ENCODE measurements at regions not wholly inside any gene's neighbourhood (a gene's known extent, or its start where the extent isn't known, plus 50 kb on each side); places are given as distances from the start of the nearest gene placed in this dataset.

- intact Hi-C loops (cut with DNase I): no loop called here
- WGBS, 4 donors: 66 to 75% (median 72%) methylated on average over 4 of the region's 4 CpGs
These were observed 897.7 kb upstream of the CDH8 start for GRCh38 chr16:62933929-62934328.

GRCh38 chr16:62929593-62929992 lies 893.4 kb upstream of the CDH8 start:
- H3K9me3 ChIP-seq: no peaks in the 10 kb centered on the region
- no peak for DNase-seq
- 42 to 55% (median 50%) methylated on average over 3 of the region's 3 CpGs for WGBS, 4 donors
- no peaks in the 10 kb centered on the region for H3K4me1 ChIP-seq
- no peaks in the 10 kb centered on the region for H3K36me3 ChIP-seq
- no peak overlapping the region for H3K27ac ChIP-seq
- no peak for ATAC-seq
- H3K4me3 ChIP-seq: no peak overlapping the region
- intact Hi-C loops (cut with DNase I): no loop called here
- H3K27me3 ChIP-seq: no peaks in the 10 kb centered on the region
- TF ChIP-seq POLR2A (IDR thresholded peaks at IDR 0.05): no peak
- no peak for TF ChIP-seq CTCF (IDR thresholded peaks at IDR 0.05)

More at GRCh38 chr16:62933929-62934328, 897.7 kb upstream of the CDH8 start:
- no peak for DNase-seq
- no peak overlapping the region for H3K4me3 ChIP-seq
- TF ChIP-seq CTCF (IDR thresholded peaks at IDR 0.05): no peak
- no peak for TF ChIP-seq POLR2A (IDR thresholded peaks at IDR 0.05)
- ATAC-seq: no peak
- H3K36me3 ChIP-seq: no peaks in the 10 kb centered on the region
- H3K4me1 ChIP-seq: no peaks in the 10 kb centered on the region
- no peak overlapping the region for H3K27ac ChIP-seq
- H3K27me3 ChIP-seq: no peaks in the 10 kb centered on the region
- H3K9me3 ChIP-seq: no peaks in the 10 kb centered on the region

GRCh38 chr16:62927122-62927521 lies 890.9 kb upstream of the CDH8 start:
- no peak for ATAC-seq
- no peak overlapping the region for H3K4me3 ChIP-seq

GRCh38 chr16:62926121-62926801 lies 890.0 kb upstream of the CDH8 start:
- WGBS, 4 donors: 72 to 85% (median 78%) methylated on average over 5 of the region's 5 CpGs
- Histone ChIP-seq H3K9me3 (no peaks in the 10 kb centered on the region), H3K4me1 (no peaks in the 10 kb centered on the region), H3K27me3 (no peaks in the 10 kb centered on the region), H3K36me3 (no peaks in the 10 kb centered on the region), H3K4me3 (no peak overlapping the region), H3K27ac (no peak overlapping the region)
- ATAC-seq (no peak), DNase-seq (no peak)
- TF ChIP-seq CTCF (IDR thresholded peaks at IDR 0.05): no peak
- no peak for TF ChIP-seq POLR2A (IDR thresholded peaks at IDR 0.05)
- intact Hi-C loops (cut with DNase I): no loop called here

More at GRCh38 chr16:62927122-62927521, 890.9 kb upstream of the CDH8 start:
- H3K4me1 ChIP-seq: no peaks in the 10 kb centered on the region
- no peaks in the 10 kb centered on the region for H3K36me3 ChIP-seq
- no peak for DNase-seq
- intact Hi-C loops (cut with DNase I): no loop called here
- H3K9me3 ChIP-seq: no peaks in the 10 kb centered on the region
- no peaks in the 10 kb centered on the region for H3K27me3 ChIP-seq
- no peak overlapping the region for H3K27ac ChIP-seq
- no peak for TF ChIP-seq POLR2A (IDR thresholded peaks at IDR 0.05)
- TF ChIP-seq CTCF (IDR thresholded peaks at IDR 0.05): no peak
- WGBS, 4 donors: 30 to 57% (median 40%) methylated on average over 2 of the region's 2 CpGs
